Hepatocyte (in vitro differentiated cells): ENCODE measurements at regions not wholly inside any gene's neighbourhood (a gene's known extent, or its start where the extent isn't known, plus 50 kb on each side); places are given as distances from the start of the nearest gene placed in this dataset.

Experiments used
- CTCF ChIP-seq: fragments of 200-600 bp; sonication (generic); IDR thresholded peaks from 2 replicates; pipeline ENCODE4 v1.5.1; 2016; ENCODE audit warnings: antibody characterized with exemption, mild to moderate bottlenecking; ENCODE audit not compliant: poor library complexity
- EZH2phosphoT487 ChIP-seq: fragments of 200-600 bp; sonication (generic); IDR thresholded peaks from one replicate; pipeline ENCODE4 v1.6.1; 2018; ENCODE audit warnings: antibody characterized with exemption, mild to moderate bottlenecking, low read depth, moderate library complexity; ENCODE audit not compliant: unreplicated experiment, severe bottlenecking

- no peak for TF ChIP-seq EZH2phosphoT487
- TF ChIP-seq CTCF, result no peak
Observed at GRCh38 chr7:46616636-46617035, 695.6 kb upstream of the IGFBP3 start.
